Progenitor cell of endocrine pancreas (in vitro differentiated cells): ENCODE measurements at regions not wholly inside any gene's neighbourhood (a gene's known extent, or its start where the extent isn't known, plus 50 kb on each side); places are given as distances from the start of the nearest gene placed in this dataset.

ENCODE experiments used
- DNase-seq: peaks from one replicate; pipeline ENCODE4 v3.0.0; 2021; ENCODE audit warnings: low spot score; ENCODE audit not compliant: unreplicated experiment
- H3K27ac Mint-ChIP-seq: 2 replicates; pipeline ENCODE4 v1.8.0; 2021; ENCODE audit warnings: mild to moderate bottlenecking, moderate library complexity, mixed read lengths
- H3K27me3 Mint-ChIP-seq: 2 replicates; pipeline ENCODE4 v1.8.0; 2021; ENCODE audit warnings: mixed read lengths
- H3K36me3 Mint-ChIP-seq: 2 replicates; pipeline ENCODE4 v1.8.0; 2022; ENCODE audit warnings: mixed read lengths; ENCODE audit not compliant: insufficient read depth
- H3K4me1 Mint-ChIP-seq: 2 replicates; pipeline ENCODE4 v1.8.0; 2021; ENCODE audit warnings: low read depth, mixed read lengths
- H3K4me3 Mint-ChIP-seq: 2 replicates; pipeline ENCODE4 v1.8.0; 2021; ENCODE audit warnings: low read depth, mild to moderate bottlenecking, moderate library complexity, mixed read lengths
- H3K9me3 Mint-ChIP-seq: 2 replicates; pipeline ENCODE4 v1.8.0; 2021; ENCODE audit warnings: low read depth, mixed read lengths
- TF ChIP-seq, protein P1 (sequence below): fragments of 200-600 bp; sonication (generic); IDR thresholded peaks from one replicate; pipeline ENCODE4 v1.5.0; 2021; ENCODE audit warnings: antibody characterized with exemption, mild to moderate bottlenecking; ENCODE audit not compliant: unreplicated experiment

DNA sequence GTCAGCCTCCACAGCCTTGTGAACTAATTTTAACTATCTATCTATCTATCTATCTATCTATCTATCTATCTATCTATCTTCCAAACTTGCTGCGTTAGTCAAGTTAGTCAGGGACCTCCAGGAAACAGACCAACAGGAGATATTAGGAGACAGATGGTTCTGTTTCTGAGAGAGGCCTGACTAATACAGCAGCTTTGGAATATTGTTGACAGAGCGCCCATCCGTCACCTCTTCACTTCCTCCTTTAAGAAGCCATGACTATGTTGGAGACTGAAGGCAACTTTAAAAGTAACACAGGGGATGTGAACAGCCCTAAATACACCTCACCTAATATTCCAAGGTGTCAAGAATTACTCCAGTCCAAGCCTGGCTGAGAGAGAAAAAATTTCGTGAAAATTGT lies 280.9 kb upstream of the IGFBP3 start:
- Mint-ChIP-seq H3K36me3 (no peaks in the 10 kb centered on the region), H3K4me1 (peaks cover 6% of the 10 kb centered on the region), H3K9me3 (no peaks in the 10 kb centered on the region), H3K27ac (no peak overlapping the region), H3K27me3 (no peaks in the 10 kb centered on the region), H3K4me3 (no peak overlapping the region)
- TF ChIP-seq, protein P1, sequence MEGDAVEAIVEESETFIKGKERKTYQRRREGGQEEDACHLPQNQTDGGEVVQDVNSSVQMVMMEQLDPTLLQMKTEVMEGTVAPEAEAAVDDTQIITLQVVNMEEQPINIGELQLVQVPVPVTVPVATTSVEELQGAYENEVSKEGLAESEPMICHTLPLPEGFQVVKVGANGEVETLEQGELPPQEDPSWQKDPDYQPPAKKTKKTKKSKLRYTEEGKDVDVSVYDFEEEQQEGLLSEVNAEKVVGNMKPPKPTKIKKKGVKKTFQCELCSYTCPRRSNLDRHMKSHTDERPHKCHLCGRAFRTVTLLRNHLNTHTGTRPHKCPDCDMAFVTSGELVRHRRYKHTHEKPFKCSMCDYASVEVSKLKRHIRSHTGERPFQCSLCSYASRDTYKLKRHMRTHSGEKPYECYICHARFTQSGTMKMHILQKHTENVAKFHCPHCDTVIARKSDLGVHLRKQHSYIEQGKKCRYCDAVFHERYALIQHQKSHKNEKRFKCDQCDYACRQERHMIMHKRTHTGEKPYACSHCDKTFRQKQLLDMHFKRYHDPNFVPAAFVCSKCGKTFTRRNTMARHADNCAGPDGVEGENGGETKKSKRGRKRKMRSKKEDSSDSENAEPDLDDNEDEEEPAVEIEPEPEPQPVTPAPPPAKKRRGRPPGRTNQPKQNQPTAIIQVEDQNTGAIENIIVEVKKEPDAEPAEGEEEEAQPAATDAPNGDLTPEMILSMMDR, result no peak
- no peak for DNase-seq

- Mint-ChIP-seq H3K9me3 (no peaks in the 10 kb centered on the region), H3K4me1 (no peaks in the 10 kb centered on the region), H3K36me3 (no peaks in the 10 kb centered on the region)
Observed at GRCh38 chr7:46198701-46199100, 277.6 kb upstream of the IGFBP3 start.

DNA sequence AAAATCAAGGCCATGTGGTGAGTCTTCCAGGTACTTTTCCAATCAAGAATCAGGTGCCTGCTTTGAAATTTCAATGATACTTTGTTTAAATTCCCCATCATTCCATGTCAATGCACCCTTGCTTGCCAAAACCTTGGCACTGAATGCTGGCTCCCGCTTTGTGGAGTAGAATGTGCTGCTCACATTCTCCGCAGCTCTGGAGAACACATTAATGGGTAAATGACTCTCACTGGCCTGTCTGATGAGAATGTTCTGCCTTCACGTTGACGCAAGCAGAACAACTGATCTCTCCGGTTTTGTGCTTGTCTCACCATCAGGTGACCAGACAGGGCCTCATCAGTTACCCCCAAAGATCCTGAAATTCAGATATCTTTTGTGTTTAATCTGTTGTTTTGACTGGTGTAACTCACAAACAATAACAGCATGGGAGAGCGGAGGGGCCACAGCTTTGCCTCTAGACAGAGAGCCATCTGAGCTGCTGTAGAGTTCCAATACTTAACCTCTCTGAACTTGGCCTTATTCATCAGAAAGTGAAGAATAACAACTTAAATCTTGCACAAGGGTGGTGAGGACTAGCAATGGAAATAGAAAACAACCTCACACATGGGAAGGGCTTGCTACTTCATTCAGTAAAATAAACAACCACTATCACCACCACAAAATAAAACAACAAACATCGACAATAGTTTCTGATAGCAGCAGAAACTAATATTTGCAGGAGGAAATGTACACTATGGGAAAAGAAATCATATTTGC lies 276.9 kb upstream of the IGFBP3 start:
- Mint-ChIP-seq H3K27me3 (no peaks in the 10 kb centered on the region), H3K4me1 (no peaks in the 10 kb centered on the region), H3K9me3 (no peaks in the 10 kb centered on the region), H3K36me3 (no peaks in the 10 kb centered on the region), H3K4me3 (no peak overlapping the region), H3K27ac (no peak overlapping the region)
- TF ChIP-seq, protein P1, result no peak
- DNase-seq, result no peak

More at GRCh38 chr7:46198701-46199100, 277.6 kb upstream of the IGFBP3 start:
- Mint-ChIP-seq H3K4me3 (no peak overlapping the region), H3K27ac (no peak overlapping the region), H3K27me3 (no peaks in the 10 kb centered on the region)
- DNase-seq, result no peak
- TF ChIP-seq, protein P1, result no peak

DNA sequence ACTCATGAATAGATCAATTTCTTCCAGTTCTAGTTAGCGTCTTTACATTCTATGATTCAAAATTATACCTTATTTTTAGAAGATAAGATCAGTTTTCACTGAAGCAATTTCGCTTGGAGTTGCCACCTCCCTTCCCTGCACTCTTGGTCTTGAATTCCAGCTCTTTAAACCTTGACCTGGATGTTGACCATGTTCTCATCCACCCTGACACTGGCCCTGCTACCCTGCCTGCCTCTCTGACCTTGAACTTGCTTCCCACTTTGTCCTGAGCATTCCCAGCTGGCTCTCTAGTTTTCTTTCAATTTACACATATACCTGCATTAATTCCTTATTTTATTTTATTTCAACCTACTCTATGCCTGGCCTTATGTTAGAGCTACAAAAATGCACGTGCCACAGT lies 274.9 kb upstream of the IGFBP3 start:
- H3K27ac Mint-ChIP-seq, result no peak overlapping the region
- no peak for DNase-seq
- H3K9me3 Mint-ChIP-seq, result no peaks in the 10 kb centered on the region
- no peaks in the 10 kb centered on the region for H3K4me1 Mint-ChIP-seq
- H3K27me3 Mint-ChIP-seq, result peaks cover 2% of the 10 kb centered on the region
- H3K4me3 Mint-ChIP-seq, result no peak overlapping the region
- TF ChIP-seq, protein P1, result no peak
- no peaks in the 10 kb centered on the region for H3K36me3 Mint-ChIP-seq

DNA sequence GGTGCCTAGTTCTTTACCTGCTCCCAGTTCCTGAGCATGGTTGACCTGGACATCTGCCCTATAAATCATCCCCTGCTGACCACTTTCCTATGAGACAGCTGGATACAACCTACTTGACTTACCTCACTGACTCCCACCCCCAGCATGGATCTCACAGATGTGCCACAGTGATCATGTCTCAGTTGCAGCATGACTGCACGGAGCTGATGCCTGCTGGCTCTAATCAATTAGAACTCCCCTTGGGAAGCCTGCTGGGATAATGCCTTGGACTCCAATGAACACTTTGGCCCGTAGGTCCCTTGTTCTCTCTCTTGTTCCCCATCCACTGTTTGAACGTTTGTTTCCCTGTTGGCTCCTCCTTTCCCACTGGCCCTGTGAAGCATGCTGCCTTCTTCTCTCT lies 271.2 kb upstream of the IGFBP3 start:
- Mint-ChIP-seq H3K27me3 (peaks cover 2% of the 10 kb centered on the region), H3K9me3 (no peaks in the 10 kb centered on the region), H3K4me3 (no peak overlapping the region), H3K27ac (no peak overlapping the region), H3K36me3 (no peaks in the 10 kb centered on the region), H3K4me1 (no peaks in the 10 kb centered on the region)
- TF ChIP-seq, protein P1, result no peak
- DNase-seq, result no peak
